Hepatocyte (in vitro differentiated cells): ENCODE measurements at regions not wholly inside any gene's neighbourhood (a gene's known extent, or its start where the extent isn't known, plus 50 kb on each side); places are given as distances from the start of the nearest gene placed in this dataset.

ENCODE experiments used
- DNase-seq: peaks from one replicate; pipeline ENCODE4 v3.0.0-alpha.2; 2016; ENCODE audit warnings: low spot score
- H2AFZ ChIP-seq: fragments of 200-600 bp; sonication (generic); 2 replicates; pipeline ENCODE4 v1.6.0; 2016; ENCODE audit warnings: antibody characterized with exemption, mild to moderate bottlenecking
- H3K27ac ChIP-seq: fragments of 200-600 bp; sonication (generic); 2 replicates; pipeline ENCODE4 v1.5.1; 2016; ENCODE audit warnings: mild to moderate bottlenecking
- H3K27me3 ChIP-seq: fragments of 200-600 bp; sonication (generic); 2 replicates; pipeline ENCODE4 v1.6.1; 2016
- H3K36me3 ChIP-seq: fragments of 200-600 bp; sonication (generic); replicated peaks from 2 replicates; pipeline ENCODE4 v1.5.1; 2016; ENCODE audit warnings: low read depth; ENCODE audit not compliant: insufficient read depth
- H3K4me1 ChIP-seq: fragments of 200-600 bp; sonication (generic); 2 replicates; pipeline ENCODE4 v1.5.1; 2016; ENCODE audit warnings: mild to moderate bottlenecking, moderate library complexity; ENCODE audit not compliant: insufficient read depth
- H3K4me2 ChIP-seq: fragments of 200-600 bp; sonication (generic); 2 replicates; pipeline ENCODE4 v1.6.0; 2016
- H3K4me3 ChIP-seq: fragments of 200-600 bp; sonication (generic); 2 replicates; pipeline ENCODE4 v1.5.1; 2016; ENCODE audit warnings: mild to moderate bottlenecking
- H3K79me2 ChIP-seq: fragments of 200-600 bp; sonication (generic); 2 replicates; pipeline ENCODE4 v1.6.0; 2017; ENCODE audit warnings: mild to moderate bottlenecking
- H3K9me2 ChIP-seq: fragments of 200-600 bp; sonication (generic); replicated peaks from 2 replicates; pipeline ENCODE4 v1.6.0; 2017; ENCODE audit warnings: mild to moderate bottlenecking; ENCODE audit not compliant: insufficient read depth
- H3K9me3 ChIP-seq: fragments of 200-600 bp; sonication (generic); 2 replicates; pipeline ENCODE4 v1.5.1; 2016; ENCODE audit warnings: low read depth, mild to moderate bottlenecking
- H4K20me1 ChIP-seq: fragments of 200-600 bp; sonication (generic); 2 replicates; pipeline ENCODE4 v1.6.0; 2016; ENCODE audit warnings: mild to moderate bottlenecking; ENCODE audit not compliant: insufficient read depth, poor library complexity, severe bottlenecking
- EZH2 ChIP-seq: fragments of 200-600 bp; sonication (generic); IDR thresholded peaks from 2 replicates; pipeline ENCODE4 v1.6.1; 2016; ENCODE audit warnings: antibody characterized with exemption, mild to moderate bottlenecking, borderline replicate concordance
- EZH2phosphoT487 ChIP-seq: fragments of 200-600 bp; sonication (generic); IDR thresholded peaks from one replicate; pipeline ENCODE4 v1.6.1; 2018; ENCODE audit warnings: antibody characterized with exemption, mild to moderate bottlenecking, low read depth, moderate library complexity; ENCODE audit not compliant: unreplicated experiment, severe bottlenecking
- WGBS: methylation state at CpG from one replicate; pipeline ENCODE4 v1.1.6; 2016; ENCODE audit warnings: low lambda C conversion rate; ENCODE audit errors: missing lambda C conversion rate; 5-methylcytosine and 5-hydroxymethylcytosine counted together
- TF ChIP-seq, protein P1 (sequence below): fragments of 200-600 bp; sonication (generic); IDR thresholded peaks from 2 replicates; pipeline ENCODE4 v1.5.1; 2016; ENCODE audit warnings: antibody characterized with exemption, mild to moderate bottlenecking; ENCODE audit not compliant: poor library complexity

GRCh38 chr3:118167571-118167970 lies 867.1 kb downstream of the IGSF11 start:
- WGBS, result 66% methylated on average over 2 of the region's 2 CpGs
- no peak for DNase-seq
- H3K4me3 ChIP-seq, result no peak overlapping the region
- no peak overlapping the region for H3K27ac ChIP-seq
- no peak overlapping the region for H3K4me2 ChIP-seq
- no peak overlapping the region for H2AFZ ChIP-seq
- TF ChIP-seq, protein P1, sequence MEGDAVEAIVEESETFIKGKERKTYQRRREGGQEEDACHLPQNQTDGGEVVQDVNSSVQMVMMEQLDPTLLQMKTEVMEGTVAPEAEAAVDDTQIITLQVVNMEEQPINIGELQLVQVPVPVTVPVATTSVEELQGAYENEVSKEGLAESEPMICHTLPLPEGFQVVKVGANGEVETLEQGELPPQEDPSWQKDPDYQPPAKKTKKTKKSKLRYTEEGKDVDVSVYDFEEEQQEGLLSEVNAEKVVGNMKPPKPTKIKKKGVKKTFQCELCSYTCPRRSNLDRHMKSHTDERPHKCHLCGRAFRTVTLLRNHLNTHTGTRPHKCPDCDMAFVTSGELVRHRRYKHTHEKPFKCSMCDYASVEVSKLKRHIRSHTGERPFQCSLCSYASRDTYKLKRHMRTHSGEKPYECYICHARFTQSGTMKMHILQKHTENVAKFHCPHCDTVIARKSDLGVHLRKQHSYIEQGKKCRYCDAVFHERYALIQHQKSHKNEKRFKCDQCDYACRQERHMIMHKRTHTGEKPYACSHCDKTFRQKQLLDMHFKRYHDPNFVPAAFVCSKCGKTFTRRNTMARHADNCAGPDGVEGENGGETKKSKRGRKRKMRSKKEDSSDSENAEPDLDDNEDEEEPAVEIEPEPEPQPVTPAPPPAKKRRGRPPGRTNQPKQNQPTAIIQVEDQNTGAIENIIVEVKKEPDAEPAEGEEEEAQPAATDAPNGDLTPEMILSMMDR, result no peak
- no peak for TF ChIP-seq EZH2phosphoT487
- no peak for TF ChIP-seq EZH2
- H4K20me1 ChIP-seq, result no peaks in the 10 kb centered on the region
- H3K79me2 ChIP-seq, result no peaks in the 10 kb centered on the region
- no peaks in the 10 kb centered on the region for H3K27me3 ChIP-seq
- no peaks in the 10 kb centered on the region for H3K9me3 ChIP-seq
- no peaks in the 10 kb centered on the region for H3K4me1 ChIP-seq
- H3K9me2 ChIP-seq, result no peaks in the 10 kb centered on the region
- H3K36me3 ChIP-seq, result no peaks in the 10 kb centered on the region

GRCh38 chr3:118168175-118168574 lies 866.5 kb downstream of the IGSF11 start:
- no peak overlapping the region for H2AFZ ChIP-seq
- TF ChIP-seq EZH2, result no peak
- TF ChIP-seq EZH2phosphoT487, result no peak
- TF ChIP-seq, protein P1, result no peak
- H3K9me2 ChIP-seq, result no peaks in the 10 kb centered on the region
- H3K79me2 ChIP-seq, result no peaks in the 10 kb centered on the region
- no peak overlapping the region for H3K4me3 ChIP-seq
- H4K20me1 ChIP-seq, result no peaks in the 10 kb centered on the region
- DNase-seq, result no peak
- H3K27me3 ChIP-seq, result no peaks in the 10 kb centered on the region
- H3K36me3 ChIP-seq, result no peaks in the 10 kb centered on the region
- H3K4me1 ChIP-seq, result no peaks in the 10 kb centered on the region
- H3K4me2 ChIP-seq, result no peak overlapping the region
- H3K27ac ChIP-seq, result no peak overlapping the region
- WGBS, result 78% methylated on average over 4 of the region's 4 CpGs
- H3K9me3 ChIP-seq, result no peaks in the 10 kb centered on the region

GRCh38 chr3:118171236-118171852 lies 863.3 kb downstream of the IGSF11 start:
- Histone ChIP-seq H3K4me1 (no peaks in the 10 kb centered on the region), H3K4me2 (no peak overlapping the region), H3K36me3 (no peaks in the 10 kb centered on the region), H3K79me2 (no peaks in the 10 kb centered on the region), H4K20me1 (no peaks in the 10 kb centered on the region), H2AFZ (no peak overlapping the region), H3K27ac (no peak overlapping the region), H3K9me2 (no peaks in the 10 kb centered on the region), H3K4me3 (no peak overlapping the region), H3K9me3 (no peaks in the 10 kb centered on the region), H3K27me3 (no peaks in the 10 kb centered on the region)
- DNase-seq, result no peak
- 95% methylated on average over 23 of the region's 35 CpGs for WGBS
- TF ChIP-seq EZH2 (no peak), EZH2phosphoT487 (no peak)
- TF ChIP-seq, protein P1, result no peak

DNA sequence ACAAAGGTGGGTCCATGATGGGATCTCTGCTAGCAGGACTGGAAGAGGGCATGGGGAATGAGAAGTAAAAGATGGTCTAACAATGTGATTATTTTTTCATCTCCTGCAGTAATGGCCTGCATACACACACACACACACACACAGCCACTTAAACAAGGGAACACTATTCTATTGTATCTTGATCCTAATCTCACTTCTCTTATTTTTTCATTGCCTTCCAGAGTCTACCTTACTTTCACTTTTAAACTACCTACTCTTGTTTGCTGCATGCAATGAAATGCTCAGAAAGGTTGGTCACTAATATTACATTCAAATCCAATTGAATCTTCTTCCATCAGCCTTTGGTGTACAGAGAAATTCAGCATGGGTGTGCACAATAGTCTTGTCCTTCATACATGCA lies 853.8 kb downstream of the IGSF11 start:
- H3K4me1 ChIP-seq, result no peaks in the 10 kb centered on the region
- no peak for TF ChIP-seq EZH2
- no peak for TF ChIP-seq EZH2phosphoT487
- TF ChIP-seq, protein P1, result no peak
- H3K9me2 ChIP-seq, result no peaks in the 10 kb centered on the region
- no peaks in the 10 kb centered on the region for H3K27me3 ChIP-seq
- no peaks in the 10 kb centered on the region for H4K20me1 ChIP-seq
- no peak overlapping the region for H3K27ac ChIP-seq
- no peak for DNase-seq
- H2AFZ ChIP-seq, result no peak overlapping the region
- H3K36me3 ChIP-seq, result no peaks in the 10 kb centered on the region
- H3K4me2 ChIP-seq, result no peak overlapping the region
- no peaks in the 10 kb centered on the region for H3K9me3 ChIP-seq
- no peaks in the 10 kb centered on the region for H3K79me2 ChIP-seq
- H3K4me3 ChIP-seq, result no peak overlapping the region
